Gastrocnemius medialis (tissue), 4 donors: ENCODE measurements at regions not wholly inside any gene's neighbourhood (a gene's known extent, or its start where the extent isn't known, plus 50 kb on each side); places are given as distances from the start of the nearest gene placed in this dataset.

Experiments used
- ATAC-seq, 2 donors: fragments of 150-250 bp; one replicate each; pipeline ENCODE4 v1.9.1; 2016
- DNase-seq, 2 donors: peaks; one replicate each; pipeline ENCODE4 v3.0.0-alpha.2; 2019
- H3K27ac ChIP-seq, 4 donors: fragments of 200-600 bp; sonication (generic); 1 replicate in 1 of 4; 2 replicates in 3 of 4; pipeline ENCODE4 v1.5.1; 2016 to 2018; ENCODE audit warnings: mild to moderate bottlenecking in 2 of 4, moderate library complexity in 1 of 4
- H3K27me3 ChIP-seq, 3 donors: fragments of 200-600 bp; sonication (generic) in 2 of 3; 1 replicate in 1 of 3; 2 replicates in 2 of 3; pipeline versions ENCODE4 v1.5.1 to v1.6.0; 2016 to 2019; ENCODE audit warnings: mild to moderate bottlenecking in 1 of 3, moderate library complexity in 1 of 3
- H3K36me3 ChIP-seq, 2 donors: fragments of 200-600 bp; sonication (generic) in 1 of 2; one replicate each; pipeline ENCODE4 v1.5.1; 2017 to 2018
- H3K4me1 ChIP-seq, 2 donors: fragments of 200-600 bp; sonication (generic) in 1 of 2; one replicate each; pipeline ENCODE4 v1.5.1; 2016 to 2017; ENCODE audit warnings: mild to moderate bottlenecking in 2 of 2
- H3K4me3 ChIP-seq, 4 donors: fragments of 200-600 bp; sonication (generic) in 3 of 4; 1 replicate in 1 of 4; 2 replicates in 3 of 4; pipeline ENCODE4 v1.5.1; 2016 to 2019; ENCODE audit warnings: mild to moderate bottlenecking in 2 of 4
- H3K9me3 ChIP-seq, 3 donors: fragments of 200-600 bp; sonication (generic) in 2 of 3; 1 replicate in 1 of 3; 2 replicates in 2 of 3; pipeline ENCODE4 v1.5.1; 2016 to 2019
- POLR2A ChIP-seq, 2 donors: fragments of 450-650 bp; IDR thresholded peaks; one replicate each; pipeline ENCODE4 v1.6.1; 2017; ENCODE audit warnings: antibody characterized with exemption in 2 of 2, mild to moderate bottlenecking in 2 of 2, moderate library complexity in 2 of 2
- in situ Hi-C, 4 donors: fragments of 200-750 bp; cut with MboI; loops; one replicate each; pipeline versions ENCODE4 v1.15.0 to v1.8.0; 2017; ENCODE audit warnings: low sequenced_read_pairs in 4 of 4
- intact Hi-C: fragments of 100-400 bp; cut with DNase I; formaldehyde crosslinking; loops from one replicate; pipeline ENCODE4 v1.15.1; 2023; ENCODE audit warnings: low total_unique reads
- TF ChIP-seq, protein P1 (sequence below), 5 experiments: fragments of 450-650 bp in 3 of 5; fragments of 200-600 bp in 2 of 5; sonication (generic) in 2 of 5; IDR thresholded peaks in 4 of 5; conservative IDR thresholded peaks in 1 of 5; 1 replicate in 4 of 5; 2 replicates in 1 of 5; pipeline ENCODE4 v1.5.1; 2016 to 2019; ENCODE audit warnings: antibody characterized with exemption in 5 of 5, mild to moderate bottlenecking in 3 of 5, moderate library complexity in 3 of 5

DNA sequence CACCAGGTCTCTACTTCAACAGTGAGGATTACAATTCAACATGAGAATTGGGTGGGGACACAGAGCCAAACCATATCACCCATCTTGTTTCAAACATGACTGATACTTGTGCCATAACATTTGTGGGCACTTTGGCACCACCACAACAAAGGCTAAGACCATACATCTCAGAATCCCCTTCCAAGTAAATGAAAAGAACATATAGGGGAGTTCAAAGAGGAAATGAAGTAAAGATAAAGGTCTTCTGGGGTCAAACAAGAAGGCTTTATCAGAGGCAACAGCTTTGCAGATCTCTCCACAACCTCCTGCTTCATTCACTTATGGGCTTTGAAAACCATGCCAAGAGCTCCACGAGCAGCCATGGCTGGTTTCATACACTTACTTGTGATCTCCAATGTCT is 122.7 kb downstream of the ANKRD50 start:
- Histone ChIP-seq H3K36me3 (no peaks in the 10 kb centered on the region), H3K27ac (no peak overlapping the region), H3K9me3 (no peaks in the 10 kb centered on the region), H3K4me3 (no peak overlapping the region), H3K27me3 (no peaks in the 10 kb centered on the region), H3K4me1 (no peaks in the 10 kb centered on the region)
- intact Hi-C loops, result no loop called here
- ATAC-seq (no peak), DNase-seq (no peak)
- TF ChIP-seq, protein P1, sequence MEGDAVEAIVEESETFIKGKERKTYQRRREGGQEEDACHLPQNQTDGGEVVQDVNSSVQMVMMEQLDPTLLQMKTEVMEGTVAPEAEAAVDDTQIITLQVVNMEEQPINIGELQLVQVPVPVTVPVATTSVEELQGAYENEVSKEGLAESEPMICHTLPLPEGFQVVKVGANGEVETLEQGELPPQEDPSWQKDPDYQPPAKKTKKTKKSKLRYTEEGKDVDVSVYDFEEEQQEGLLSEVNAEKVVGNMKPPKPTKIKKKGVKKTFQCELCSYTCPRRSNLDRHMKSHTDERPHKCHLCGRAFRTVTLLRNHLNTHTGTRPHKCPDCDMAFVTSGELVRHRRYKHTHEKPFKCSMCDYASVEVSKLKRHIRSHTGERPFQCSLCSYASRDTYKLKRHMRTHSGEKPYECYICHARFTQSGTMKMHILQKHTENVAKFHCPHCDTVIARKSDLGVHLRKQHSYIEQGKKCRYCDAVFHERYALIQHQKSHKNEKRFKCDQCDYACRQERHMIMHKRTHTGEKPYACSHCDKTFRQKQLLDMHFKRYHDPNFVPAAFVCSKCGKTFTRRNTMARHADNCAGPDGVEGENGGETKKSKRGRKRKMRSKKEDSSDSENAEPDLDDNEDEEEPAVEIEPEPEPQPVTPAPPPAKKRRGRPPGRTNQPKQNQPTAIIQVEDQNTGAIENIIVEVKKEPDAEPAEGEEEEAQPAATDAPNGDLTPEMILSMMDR (IDR thresholded peaks at IDR 0.05 in 4 of 5, conservative IDR thresholded peaks at IDR 0.05 in 1 of 5), result no peak
- TF ChIP-seq POLR2A (IDR thresholded peaks at IDR 0.05), result no peak
- in situ Hi-C loops, result no loop called here

DNA sequence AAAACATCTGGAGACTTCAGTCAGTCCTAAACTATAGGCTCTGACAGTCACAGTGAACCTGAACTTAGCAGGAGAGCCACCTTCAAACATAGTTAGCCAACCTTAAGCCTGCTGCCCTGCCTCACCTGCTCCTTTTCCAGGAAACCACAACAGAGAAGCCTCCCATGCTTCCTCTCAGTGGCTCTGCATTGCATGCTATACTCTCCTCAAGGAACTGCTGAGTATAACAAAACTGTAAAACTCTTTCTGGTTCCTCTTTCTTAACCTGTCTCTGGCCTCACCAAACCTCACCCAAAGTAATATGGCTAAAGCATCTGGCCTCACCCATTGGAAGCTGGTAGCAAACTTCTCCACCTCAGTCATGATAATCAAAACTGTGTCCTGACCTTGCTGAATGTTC is 122.1 kb downstream of the ANKRD50 start:
- Histone ChIP-seq H3K9me3 (no peaks in the 10 kb centered on the region), H3K27me3 (no peaks in the 10 kb centered on the region), H3K27ac (no peak overlapping the region), H3K36me3 (no peaks in the 10 kb centered on the region), H3K4me1 (no peaks in the 10 kb centered on the region), H3K4me3 (no peak overlapping the region)
- intact Hi-C loops (no loop called here), in situ Hi-C loops (no loop called here)
- no peak for DNase-seq
- no peak for TF ChIP-seq POLR2A (IDR thresholded peaks at IDR 0.05)
- TF ChIP-seq, protein P1 (IDR thresholded peaks at IDR 0.05 in 4 of 5, conservative IDR thresholded peaks at IDR 0.05 in 1 of 5), result no peak
- ATAC-seq, result no peak

DNA sequence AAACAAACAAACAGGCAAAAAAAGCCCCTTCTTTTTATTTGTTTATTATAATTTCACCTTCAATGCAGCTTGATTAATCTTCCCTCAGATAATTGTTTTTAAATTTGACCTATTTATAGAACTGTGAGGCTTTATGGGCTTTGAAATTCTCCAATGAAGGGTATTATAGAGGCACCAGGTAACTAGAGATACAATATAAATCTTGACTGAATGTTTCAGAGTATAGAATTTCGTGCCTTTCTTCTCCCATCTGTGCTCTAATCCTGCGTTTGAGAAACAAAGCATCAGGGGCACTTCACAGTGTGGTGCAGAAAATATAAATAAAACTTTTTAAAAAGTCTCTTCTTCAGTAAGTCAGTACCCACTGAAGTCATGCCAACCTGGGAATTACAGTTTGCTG is 120.9 kb downstream of the ANKRD50 start:
- Histone ChIP-seq H3K4me3 (no peak overlapping the region), H3K36me3 (no peaks in the 10 kb centered on the region), H3K27ac (no peak overlapping the region), H3K27me3 (no peaks in the 10 kb centered on the region), H3K4me1 (no peaks in the 10 kb centered on the region), H3K9me3 (no peaks in the 10 kb centered on the region)
- ATAC-seq (no peak), DNase-seq (no peak)
- TF ChIP-seq, protein P1 (IDR thresholded peaks at IDR 0.05 in 4 of 5, conservative IDR thresholded peaks at IDR 0.05 in 1 of 5), result no peak
- no peak for TF ChIP-seq POLR2A (IDR thresholded peaks at IDR 0.05)
- intact Hi-C loops (no loop called here), in situ Hi-C loops (no loop called here)

DNA sequence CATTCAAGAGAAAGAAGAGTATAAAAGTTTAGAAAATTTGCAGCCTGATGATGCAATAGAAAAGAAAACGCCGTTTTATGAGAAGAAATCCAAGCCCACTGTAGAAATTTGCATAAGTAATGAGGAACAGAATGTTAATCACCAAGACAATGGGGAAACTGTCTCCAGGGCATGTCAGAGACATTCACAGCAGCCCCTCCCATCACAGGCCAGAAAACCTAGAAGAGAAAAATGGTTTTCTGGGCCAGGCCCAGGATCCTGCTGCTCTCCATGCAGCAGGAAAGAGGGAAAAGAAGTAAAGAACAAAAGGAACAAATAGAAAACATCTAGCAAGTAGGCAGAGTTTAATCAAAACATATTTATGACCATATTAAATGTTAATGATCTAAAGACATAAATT is 119.0 kb downstream of the ANKRD50 start:
- no peak for DNase-seq
- no peak for TF ChIP-seq POLR2A (IDR thresholded peaks at IDR 0.05)
- TF ChIP-seq, protein P1 (IDR thresholded peaks at IDR 0.05 in 4 of 5, conservative IDR thresholded peaks at IDR 0.05 in 1 of 5), result no peak
- no peak for ATAC-seq
- Histone ChIP-seq H3K27ac (no peak overlapping the region), H3K36me3 (no peaks in the 10 kb centered on the region), H3K27me3 (no peaks in the 10 kb centered on the region), H3K4me1 (no peaks in the 10 kb centered on the region), H3K4me3 (no peak overlapping the region), H3K9me3 (no peaks in the 10 kb centered on the region)
- in situ Hi-C loops (no loop called here), intact Hi-C loops (no loop called here)

DNA sequence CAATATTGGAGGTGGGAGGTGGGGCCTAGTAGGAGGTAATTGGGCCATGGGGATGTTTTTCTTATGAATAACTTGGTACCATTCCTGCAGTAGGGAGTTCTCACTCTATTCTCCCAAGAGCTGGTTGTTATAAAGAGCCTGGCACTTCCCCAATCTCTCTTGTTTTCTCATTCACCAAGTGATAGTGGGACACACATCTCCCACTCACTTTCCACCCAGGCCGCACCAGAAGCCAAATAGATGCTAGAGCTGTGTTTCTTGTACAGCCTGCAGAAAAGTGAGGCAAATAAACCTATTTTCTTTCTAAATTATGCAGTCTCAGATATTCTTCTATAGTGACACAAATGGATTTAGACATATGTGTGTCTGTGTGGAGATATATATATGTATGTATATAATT is 117.6 kb downstream of the ANKRD50 start:
- DNase-seq (no peak), ATAC-seq (no peak)
- Histone ChIP-seq H3K4me3 (no peak overlapping the region), H3K36me3 (no peaks in the 10 kb centered on the region), H3K27ac (no peak overlapping the region), H3K27me3 (no peaks in the 10 kb centered on the region), H3K4me1 (no peaks in the 10 kb centered on the region), H3K9me3 (no peaks in the 10 kb centered on the region)
- TF ChIP-seq POLR2A (IDR thresholded peaks at IDR 0.05), result no peak
- TF ChIP-seq, protein P1 (IDR thresholded peaks at IDR 0.05 in 4 of 5, conservative IDR thresholded peaks at IDR 0.05 in 1 of 5), result no peak
- intact Hi-C loops (no loop called here), in situ Hi-C loops (no loop called here)
